Hepatic stellate cell (primary cell): ENCODE measurements at regions not wholly inside any gene's neighbourhood (a gene's known extent, or its start where the extent isn't known, plus 50 kb on each side); places are given as distances from the start of the nearest gene placed in this dataset.

Source experiments
- DNase-seq: peaks from one replicate; pipeline ENCODE4 v3.0.0; 2011; ENCODE audit warnings: low spot score

DNA sequence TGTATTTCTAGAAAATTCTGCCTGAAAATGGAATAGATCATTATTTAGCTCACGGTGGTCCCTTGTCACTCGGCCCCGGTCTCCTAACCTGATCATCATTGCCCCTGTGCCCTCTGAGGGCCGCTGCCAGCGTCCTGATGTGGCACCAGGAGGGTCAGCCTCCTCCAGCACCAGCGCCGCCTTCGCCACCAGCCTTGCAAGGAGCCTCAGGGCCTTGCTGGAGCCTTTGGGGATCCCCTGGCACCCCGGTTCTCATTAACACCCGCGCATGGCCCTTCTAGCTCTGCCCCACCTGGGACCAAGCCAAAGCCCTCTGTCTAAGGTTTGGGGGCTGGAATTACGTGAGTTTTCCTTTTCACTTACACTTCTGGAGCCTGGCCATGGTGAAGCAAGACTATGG lies 282.5 kb upstream of the ADARB2 start:
- DNase-seq: no peak

GRCh38 chr10:2019281-2019680 lies 282.0 kb upstream of the ADARB2 start:
- DNase-seq: no peak

DNA sequence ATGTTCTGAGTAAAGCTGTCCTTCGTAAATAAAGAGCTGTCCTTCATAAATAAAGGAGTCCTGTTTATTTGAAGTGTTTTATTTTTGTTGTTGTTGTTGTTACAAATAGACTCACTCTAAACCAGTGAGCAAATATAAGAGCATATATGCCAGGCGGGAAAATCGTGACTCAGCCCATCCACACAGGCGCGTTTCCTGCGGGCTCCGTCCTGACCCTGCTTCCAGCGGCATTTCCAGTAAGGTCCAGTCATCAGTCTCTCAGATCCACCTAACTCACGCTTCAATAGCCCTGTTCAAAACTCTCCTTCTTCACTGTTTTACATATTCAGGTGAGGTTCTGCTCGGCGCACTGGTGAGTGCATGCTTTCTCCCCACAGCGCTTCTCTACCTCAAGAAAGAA lies 277.2 kb upstream of the ADARB2 start:
- DNase-seq: no peak

- no peak for DNase-seq
Measured at GRCh38 chr10:2012209-2012608, 274.9 kb upstream of the ADARB2 start.

GRCh38 chr10:2011106-2011716 lies 273.9 kb upstream of the ADARB2 start:
- DNase-seq: no peak

DNA sequence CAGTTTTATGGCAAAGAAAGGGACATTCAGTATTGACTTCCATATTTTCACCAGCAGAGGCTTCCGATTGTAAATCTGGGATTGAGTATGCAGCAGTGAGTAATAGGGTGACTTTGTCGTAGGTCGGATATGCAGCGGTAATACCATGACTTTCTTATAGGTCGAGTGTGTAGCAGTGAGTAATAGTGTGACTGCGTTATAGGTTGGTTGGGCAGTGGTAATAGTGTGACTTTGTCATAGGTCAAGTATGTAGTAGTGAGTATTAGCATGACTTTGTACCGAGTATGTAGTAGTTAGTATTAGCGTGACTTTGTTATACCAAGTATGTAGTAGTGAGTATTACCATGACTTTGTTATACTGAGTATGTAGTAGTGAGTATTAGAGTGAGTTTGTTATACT lies 268.2 kb upstream of the ADARB2 start:
- no peak for DNase-seq

- DNase-seq: no peak
Measured at GRCh38 chr10:1992930-1993329, 255.6 kb upstream of the ADARB2 start.

DNA sequence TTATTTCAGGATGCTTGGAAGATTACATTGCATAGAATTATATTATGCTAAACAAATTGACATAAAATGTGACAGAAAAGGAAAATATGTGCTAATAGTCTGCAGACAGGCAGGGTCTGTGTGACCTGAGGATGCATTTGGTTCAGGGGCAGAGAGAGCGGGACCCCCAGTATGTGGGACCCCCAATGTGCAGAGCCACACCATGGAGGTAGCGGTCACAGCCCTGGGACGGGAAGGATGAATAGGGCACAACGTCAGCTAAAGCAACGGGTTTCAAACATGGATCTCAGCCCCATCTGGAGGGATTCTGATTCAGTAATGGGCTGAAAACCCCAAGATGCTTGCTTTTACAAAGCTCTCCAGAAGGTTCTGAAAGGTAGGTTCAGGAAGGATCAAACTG lies 251.8 kb upstream of the ADARB2 start:
- DNase-seq: no peak

GRCh38 chr10:1981976-1982375 lies 244.7 kb upstream of the ADARB2 start:
- DNase-seq: no peak

DNA sequence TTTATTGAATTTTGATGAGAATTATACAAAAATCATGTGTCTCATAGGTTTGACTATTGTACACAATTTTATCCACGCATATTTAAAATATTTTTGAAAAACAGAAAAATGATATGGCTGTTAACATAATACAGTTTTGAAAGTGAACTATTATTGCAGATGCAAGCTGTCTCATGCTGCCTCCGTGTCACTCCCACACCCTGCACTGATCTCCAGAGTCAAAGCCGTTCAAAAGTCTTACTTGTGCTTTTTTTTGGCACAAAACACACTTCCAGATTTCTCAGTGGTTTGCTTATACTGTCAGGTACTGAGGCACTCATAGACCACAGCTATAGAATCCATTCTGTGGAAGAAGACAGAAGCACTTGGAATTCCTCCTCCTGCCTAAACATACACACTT lies 243.1 kb upstream of the ADARB2 start:
- no peak for DNase-seq

GRCh38 chr10:1978584-1978983 lies 241.3 kb upstream of the ADARB2 start:
- no peak for DNase-seq

DNA sequence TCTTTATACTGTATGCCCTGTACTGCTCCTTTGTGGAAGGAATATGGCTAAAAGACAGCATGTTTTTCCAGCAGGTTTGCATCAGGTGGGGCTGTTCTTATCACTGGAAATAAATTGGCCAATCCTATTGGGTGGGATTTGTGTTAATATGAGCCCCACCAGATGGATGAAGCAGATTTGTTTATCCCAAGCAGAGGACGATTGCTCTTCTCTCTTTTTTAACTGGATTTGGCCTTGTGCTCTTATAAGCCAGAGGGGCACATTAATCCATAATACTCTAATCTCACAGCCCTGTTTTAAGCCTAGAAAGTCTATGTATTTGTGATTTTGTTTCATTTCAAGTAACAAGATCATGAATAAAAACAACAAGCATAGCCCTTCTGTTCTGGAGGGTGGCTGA lies 240.1 kb upstream of the ADARB2 start:
- DNase-seq: no peak

DNA sequence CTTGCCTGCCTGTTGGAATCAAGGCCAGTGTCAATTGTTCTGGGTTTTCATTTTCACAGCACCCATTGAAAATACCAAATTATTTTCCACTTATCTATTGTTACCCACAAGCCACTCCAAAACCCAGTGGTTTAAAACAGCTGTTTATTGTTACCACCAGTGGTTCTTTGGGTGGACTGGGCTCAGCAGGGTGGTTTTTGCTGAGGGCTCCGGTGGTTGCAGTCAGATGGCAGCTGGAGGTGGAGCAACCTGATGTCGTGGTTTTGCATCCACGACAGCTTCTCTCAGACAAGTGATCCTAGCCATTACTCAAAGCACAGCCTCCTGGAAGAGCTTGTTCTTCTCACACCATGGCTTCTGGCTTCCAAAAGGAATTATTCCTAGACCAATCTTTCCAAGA lies 235.1 kb upstream of the ADARB2 start:
- DNase-seq: no peak

DNA sequence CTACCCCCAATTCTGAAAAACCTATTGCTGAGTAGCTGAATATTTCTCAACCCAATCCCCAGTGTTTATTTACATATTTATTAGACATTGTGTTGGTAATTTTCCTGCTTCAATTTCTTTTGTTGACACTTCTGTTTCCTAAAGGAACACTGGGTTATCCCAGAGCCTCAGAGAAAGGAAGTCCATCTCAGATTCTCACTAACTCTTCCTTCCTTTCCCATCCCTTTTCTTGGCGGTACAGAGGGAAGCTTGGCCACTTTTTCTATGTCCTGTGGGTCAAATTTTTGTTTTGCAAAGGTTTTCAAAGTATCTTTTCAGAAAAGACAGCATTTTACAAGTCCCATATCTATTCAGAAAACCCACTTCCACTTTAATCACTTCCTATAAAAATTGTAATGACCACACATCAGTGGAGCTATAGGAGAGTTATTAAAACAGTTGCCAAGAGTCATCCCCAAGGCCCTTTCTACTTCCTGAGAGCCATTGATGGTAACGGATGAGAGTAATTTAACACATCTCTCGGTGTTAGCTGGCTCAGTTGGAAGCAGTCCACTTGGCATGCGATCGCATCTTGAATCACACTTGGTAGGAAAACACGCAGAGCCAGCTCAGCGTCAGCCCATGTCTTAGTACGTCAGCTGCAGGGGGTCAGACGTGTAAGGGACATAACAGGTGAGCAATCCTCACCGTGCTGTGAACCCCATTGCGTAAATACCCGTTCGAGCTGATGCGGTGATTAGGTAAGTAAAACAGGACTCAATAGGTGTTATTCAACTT lies 231.1 kb upstream of the ADARB2 start:
- DNase-seq: no peak

GRCh38 chr10:1966712-1967376 lies 229.5 kb upstream of the ADARB2 start:
- DNase-seq: no peak

DNA sequence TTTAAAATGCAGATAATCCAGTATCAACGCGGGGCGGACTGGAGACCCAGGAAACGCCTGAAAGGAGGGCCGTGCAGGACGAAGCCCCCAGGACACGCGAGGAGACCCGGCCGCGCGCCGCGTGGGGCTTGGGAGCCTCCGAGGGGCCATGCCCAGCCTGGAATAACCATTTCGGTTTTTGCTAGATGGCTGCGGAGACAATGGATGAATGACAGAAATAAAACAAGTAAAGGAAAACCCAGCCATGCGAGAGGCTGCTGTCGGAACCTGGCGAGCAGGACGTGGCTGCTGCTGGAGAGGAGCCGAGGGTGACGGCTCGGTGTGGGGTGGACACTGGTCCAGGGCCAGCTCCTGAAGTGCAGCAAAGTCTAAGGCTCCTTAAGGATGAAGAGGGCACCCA lies 227.2 kb upstream of the ADARB2 start:
- no peak for DNase-seq

DNA sequence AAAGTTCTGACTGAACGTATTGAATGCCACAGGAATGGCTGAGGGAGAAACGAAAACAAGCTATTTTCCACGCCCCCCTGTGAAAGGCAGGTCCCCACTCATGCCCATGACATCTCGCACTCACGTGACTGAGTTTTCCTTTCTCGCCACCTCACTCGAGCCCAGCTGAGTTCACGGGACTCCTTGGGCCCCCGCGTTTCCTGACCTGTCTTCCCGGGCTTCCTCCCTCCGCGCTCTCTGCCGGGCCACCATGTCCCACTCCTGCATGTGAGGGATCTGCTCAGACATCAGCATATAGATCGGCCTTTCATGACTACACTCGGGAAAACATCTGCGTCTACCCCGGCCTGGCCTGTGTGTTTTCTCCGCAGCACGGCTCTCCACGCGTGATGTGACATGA lies 226.0 kb upstream of the ADARB2 start:
- DNase-seq: no peak

GRCh38 chr10:1961989-1962388 lies 224.7 kb upstream of the ADARB2 start:
- no peak for DNase-seq

GRCh38 chr10:1960982-1961381 lies 223.7 kb upstream of the ADARB2 start:
- DNase-seq: no peak

DNA sequence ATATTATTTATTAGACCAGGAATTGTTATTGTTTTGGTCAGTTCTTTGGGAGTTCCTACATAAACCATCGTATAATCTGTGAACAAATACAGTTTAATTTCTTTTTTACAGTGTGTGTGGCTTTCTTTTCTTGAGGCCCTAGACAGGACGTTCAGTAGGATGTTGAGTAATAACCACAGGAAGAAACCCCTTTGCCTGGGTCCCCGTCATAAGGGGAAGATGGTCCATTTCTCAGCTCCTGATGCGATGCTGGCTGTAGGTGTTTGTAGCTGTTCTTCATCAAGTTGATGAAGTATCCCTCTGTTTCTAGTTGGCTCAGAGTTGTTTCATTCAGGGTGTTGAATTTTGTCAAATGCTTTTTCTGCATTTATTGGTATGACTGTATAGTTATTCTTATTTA lies 219.7 kb upstream of the ADARB2 start:
- no peak for DNase-seq

DNA sequence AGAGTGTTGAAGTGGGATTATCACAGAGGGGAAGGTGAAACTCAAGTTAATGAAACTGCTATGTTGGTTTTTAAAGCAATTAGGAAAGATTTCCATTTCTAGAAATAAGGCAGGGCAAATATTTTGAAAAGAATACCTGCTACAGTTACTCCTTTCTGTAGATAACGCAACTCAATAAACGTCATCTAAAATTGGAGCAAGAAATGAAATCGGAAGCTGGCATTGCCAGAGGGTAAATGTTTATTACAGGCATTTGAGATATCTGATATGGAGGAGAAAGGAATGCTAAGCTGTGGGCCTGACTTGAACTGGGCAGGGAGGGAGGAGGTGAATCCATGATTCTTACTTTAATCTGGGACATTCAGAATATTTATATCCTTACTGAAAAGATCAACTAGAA lies 217.0 kb upstream of the ADARB2 start:
- DNase-seq: no peak

DNA sequence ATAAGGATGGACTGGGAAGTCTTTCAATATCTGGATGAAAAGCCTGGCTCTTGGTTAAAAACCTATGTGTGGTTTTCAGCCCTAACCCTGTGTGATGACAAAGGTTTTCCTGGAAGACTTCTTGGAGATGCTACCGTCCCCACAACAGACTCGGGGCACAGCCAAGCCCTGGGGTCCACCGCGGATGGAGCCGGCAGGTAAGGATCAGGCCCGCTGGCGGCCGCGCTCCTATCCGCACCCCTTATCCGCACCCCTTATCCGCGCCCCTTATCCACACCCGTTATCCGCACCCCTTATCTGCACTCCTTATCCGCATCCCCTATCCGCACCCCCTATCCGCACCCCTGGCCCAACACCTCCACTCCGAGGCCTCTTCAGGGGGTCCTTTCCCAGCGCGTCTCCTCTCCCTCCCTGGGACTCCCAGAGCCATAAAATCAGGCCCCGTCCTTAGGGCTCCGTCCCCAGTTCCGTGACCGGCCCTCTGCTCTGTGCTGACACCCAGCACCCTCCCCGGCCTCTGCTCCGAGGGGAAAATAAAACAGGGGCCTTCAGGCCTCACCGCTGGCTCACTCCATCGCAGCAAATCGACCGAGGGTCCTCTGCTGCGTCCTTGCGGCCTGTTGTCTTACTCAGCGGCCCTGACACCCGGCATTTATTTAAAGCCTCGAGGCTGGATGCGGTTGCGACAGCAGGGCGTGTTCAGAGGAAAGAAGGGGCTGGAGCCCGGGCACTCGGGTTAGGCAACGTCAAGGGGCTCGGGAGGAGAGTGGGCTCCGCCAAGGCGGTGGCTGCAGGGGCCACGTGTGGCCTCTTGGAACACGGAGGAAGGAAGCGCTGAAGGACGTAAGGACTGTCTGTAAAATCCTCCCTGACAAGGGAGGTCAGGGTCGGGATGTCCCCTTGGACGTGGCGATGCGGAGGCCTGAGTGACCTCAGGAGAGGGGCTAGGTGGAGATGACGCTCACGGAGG lies 215.1 kb upstream of the ADARB2 start:
- no peak for DNase-seq
